GM21825 (cell line): ENCODE measurements at regions not wholly inside any gene's neighbourhood (a gene's known extent, or its start where the extent isn't known, plus 50 kb on each side); places are given as distances from the start of the nearest gene placed in this dataset.

Experiments
- ATAC-seq: cut with Tn5 transposase; IDR thresholded peaks from one replicate; pipeline ENCODE4 v1.9.1; 2021; ENCODE audit warnings: mild to moderate bottlenecking, moderate library complexity; ENCODE audit not compliant: unreplicated experiment

DNA sequence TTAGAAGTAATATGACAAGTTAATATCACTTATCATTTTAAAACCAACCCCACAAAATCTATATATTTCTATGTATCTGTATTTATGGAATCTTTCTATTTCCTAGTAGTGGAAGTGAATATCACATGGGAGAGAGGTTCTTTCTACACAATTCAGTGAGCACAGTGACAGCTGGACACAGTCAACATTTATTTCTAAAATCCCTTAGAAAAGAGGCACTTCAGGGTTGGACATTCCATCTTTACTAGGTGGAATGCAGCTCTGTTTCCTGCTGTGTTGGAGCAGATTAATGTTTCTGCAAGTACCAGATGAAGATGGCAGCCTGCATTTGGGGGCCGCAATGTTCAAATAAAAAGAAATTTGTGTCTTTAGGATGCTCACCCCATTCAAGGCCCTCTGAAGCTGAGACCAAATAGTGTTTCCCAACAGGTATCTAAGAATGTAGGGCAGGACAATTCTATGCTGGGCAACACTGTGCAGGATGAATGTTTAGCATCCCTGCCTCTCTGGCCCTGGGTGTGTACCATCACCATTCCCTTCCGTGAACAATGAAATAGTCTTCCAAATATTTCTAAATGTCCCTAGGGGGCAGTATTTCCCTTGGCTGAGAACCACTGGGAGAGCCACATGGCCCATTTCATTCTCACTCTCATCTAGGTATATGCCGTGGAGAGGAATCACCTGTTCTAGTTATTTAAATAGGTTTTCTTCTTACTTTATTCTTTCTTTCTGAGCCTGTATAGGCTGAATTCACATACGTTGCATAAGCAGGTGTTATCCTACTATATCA is 394.8 kb downstream of the PRDM2 start:
- ATAC-seq, result no peak

GRCh38 chr1:14098294-14098913 is 398.4 kb downstream of the PRDM2 start:
- no peak for ATAC-seq

GRCh38 chr1:14100444-14100843 is 400.5 kb downstream of the PRDM2 start:
- ATAC-seq, result no peak

GRCh38 chr1:14100919-14101318 is 400.9 kb downstream of the PRDM2 start:
- no peak for ATAC-seq

DNA sequence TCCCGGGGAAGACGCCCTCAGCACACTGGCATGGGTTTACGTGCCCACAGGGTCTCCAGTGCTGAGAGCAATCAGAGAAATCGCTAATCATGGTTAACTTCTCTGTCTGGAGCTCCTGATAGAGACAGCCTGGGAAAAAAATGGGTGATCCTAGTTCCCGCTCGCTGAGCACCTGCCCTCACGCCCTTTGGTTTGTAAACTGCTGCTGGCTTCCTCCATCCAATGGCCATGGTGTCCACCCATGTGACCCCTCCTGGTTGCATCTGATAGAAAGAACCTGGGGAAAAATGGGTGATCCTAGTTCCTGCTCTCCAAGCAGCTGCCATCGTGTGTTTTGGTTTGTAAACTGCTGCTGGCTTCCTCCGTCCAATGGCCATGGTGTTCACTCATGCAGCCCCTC is 402.2 kb downstream of the PRDM2 start:
- no peak for ATAC-seq

GRCh38 chr1:14103878-14104430 is 404.0 kb downstream of the PRDM2 start:
- no peak for ATAC-seq

- ATAC-seq, result no peak
Observed at GRCh38 chr1:14106126-14106525, 406.1 kb downstream of the PRDM2 start.

GRCh38 chr1:14106679-14107313 is 406.8 kb downstream of the PRDM2 start:
- ATAC-seq, result no peak

GRCh38 chr1:14108356-14109275 is 408.6 kb downstream of the PRDM2 start:
- no peak for ATAC-seq

DNA sequence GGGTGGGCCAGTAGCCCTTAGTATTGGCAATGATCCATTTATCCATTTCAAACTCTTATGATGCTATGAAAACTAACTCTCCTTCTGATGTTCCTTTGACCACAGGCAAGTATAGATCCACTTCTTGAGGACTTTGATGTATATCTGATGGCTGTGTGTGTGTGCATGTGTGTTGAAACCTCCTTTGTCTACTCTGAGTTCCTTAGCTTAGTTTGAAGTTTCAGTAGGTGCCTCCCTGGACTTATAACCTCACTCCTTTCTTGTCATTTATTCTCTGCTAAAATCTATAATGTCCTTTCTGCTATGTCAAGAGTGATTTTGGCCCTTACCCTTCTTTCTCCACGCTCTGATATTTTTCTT is 409.3 kb downstream of the PRDM2 start:
- no peak for ATAC-seq

GRCh38 chr1:14110040-14110439 is 410.1 kb downstream of the PRDM2 start:
- no peak for ATAC-seq

DNA sequence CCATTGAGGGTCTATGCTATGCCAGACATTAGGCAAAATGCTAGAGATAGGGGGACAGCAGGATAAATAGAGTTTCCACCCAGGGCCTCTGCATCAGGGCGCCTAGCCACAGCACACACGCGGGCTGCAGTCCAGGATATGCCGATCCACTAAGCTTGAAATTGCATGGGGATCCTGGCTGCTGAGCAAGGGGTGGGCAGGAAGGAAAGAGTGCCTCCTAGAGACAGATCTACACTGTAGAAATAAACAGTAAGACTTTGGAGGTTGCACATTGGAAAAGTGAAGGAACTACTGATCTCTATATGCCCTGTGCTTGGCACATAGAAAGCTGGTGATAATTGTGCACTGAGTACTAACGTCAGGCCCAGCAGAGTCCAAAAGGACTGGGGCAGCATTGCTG is 411.1 kb downstream of the PRDM2 start:
- ATAC-seq, result no peak

GRCh38 chr1:14112613-14113012 is 412.6 kb downstream of the PRDM2 start:
- no peak for ATAC-seq

DNA sequence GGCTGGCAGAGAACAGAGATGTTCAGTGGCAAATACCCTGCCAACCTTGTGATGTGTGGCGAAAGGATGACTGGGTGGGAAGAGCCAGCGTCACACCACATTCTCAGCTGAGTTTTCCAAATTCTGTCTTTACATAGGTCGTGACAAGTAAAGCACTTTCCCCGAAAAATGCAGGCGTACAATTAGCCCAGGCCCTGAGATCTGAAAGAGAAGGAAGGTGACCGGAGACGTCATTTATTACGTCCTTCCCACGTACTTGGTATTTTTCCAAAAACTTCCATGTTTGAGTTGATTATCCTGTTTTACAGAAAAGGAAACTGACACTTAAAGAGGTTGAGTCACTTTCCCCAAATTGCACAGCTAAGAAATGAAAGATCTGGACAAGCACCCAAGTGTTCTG is 413.3 kb downstream of the PRDM2 start:
- ATAC-seq, result no peak

GRCh38 chr1:14113841-14114567 is 414.0 kb downstream of the PRDM2 start:
- ATAC-seq, result no peak

GRCh38 chr1:14115976-14116375 is 416.0 kb downstream of the PRDM2 start:
- ATAC-seq, result no peak

DNA sequence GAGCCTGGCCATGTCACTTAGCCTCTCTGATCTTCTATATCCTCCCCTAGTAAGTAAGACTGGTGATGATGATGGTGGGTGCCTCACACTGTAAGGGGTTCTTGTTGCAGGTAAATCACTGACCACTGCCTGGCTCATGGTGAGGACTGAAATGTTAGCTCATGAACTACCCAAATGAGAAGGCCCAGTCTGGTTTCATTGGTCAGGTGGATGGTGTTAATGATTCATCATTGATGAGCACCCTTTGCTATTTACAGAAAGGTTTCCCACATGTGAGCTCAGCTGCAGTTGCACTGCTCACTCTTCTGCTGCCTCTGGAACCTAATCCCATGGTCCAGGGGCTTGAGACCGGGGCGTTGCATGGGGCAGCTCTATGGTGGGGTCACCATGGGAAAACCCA is 417.7 kb downstream of the PRDM2 start:
- no peak for ATAC-seq

DNA sequence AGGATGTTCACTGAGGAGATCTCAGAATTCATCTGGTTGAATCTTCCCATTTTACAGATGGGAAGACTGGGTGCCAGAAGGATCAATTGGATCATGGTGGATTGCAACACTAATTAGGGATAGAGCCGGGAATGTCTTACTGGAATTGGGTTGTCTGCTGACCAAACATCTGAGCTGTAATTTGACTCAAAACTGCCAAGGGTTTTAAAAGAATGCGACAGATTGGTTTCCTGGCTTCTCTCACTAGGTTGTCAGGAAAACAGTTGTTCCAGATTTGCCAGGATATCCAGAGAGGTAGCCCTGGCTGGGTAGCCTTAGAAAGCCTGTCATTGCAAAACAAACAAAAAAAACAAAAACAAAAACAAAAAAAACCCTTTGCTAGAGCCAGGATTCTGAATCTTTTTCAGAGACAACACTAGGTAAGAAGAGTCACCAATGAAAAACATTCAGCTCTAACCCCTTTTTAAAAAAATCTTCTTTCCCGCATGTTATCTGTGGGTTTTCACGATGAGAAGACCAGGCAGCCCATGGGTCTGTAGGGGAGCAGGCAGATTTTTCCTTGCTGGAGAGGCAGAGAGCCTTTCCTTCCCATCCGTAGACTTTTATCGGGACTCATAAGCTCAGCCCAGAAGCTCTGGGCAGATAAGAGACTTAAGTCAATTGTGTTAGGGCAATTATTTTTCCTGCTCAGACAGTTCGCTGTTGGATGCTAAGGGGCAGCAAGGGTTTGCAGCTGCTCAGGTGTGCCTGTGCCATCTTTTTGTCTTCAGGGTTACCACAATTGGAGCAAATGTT is 418.9 kb downstream of the PRDM2 start:
- ATAC-seq, result no peak

- no peak for ATAC-seq
Observed at GRCh38 chr1:14120895-14121294, 420.9 kb downstream of the PRDM2 start.
